ENCODE measurements at regions not wholly inside any gene's neighbourhood (a gene's known extent, or its start where the extent isn't known, plus 50 kb on each side); places are given as distances from the start of the nearest gene placed in this dataset.

DNA sequence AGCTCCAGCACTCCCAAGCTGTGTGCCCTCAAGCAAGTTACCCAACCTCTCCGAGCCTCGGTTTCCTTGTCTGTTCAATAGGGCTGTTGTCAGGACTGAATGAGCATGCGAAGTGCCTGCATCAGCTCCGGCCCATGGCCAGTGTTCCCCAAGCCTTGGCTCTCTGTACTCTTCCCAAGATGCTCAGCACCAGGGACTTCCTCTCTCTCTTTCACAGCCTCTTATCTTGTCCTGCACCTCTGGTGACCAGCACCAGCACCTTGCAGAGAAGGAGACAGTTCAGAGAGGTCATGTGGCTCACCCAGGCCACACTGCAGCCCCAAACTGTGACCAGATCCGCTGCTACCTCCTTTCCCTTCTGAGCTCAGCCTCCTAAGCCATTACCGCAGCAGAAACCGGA, 120.3 kb upstream of the ANO1 start:
- TF ChIP-seq, protein P1, sequence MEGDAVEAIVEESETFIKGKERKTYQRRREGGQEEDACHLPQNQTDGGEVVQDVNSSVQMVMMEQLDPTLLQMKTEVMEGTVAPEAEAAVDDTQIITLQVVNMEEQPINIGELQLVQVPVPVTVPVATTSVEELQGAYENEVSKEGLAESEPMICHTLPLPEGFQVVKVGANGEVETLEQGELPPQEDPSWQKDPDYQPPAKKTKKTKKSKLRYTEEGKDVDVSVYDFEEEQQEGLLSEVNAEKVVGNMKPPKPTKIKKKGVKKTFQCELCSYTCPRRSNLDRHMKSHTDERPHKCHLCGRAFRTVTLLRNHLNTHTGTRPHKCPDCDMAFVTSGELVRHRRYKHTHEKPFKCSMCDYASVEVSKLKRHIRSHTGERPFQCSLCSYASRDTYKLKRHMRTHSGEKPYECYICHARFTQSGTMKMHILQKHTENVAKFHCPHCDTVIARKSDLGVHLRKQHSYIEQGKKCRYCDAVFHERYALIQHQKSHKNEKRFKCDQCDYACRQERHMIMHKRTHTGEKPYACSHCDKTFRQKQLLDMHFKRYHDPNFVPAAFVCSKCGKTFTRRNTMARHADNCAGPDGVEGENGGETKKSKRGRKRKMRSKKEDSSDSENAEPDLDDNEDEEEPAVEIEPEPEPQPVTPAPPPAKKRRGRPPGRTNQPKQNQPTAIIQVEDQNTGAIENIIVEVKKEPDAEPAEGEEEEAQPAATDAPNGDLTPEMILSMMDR (IDR thresholded peaks at IDR 0.05), result no peak
- TF ChIP-seq POLR2AphosphoS5 (IDR thresholded peaks at IDR 0.05) (no peak), POLR2A (IDR thresholded peaks at IDR 0.05) (no peak), EP300 (IDR thresholded peaks at IDR 0.05; ENCODE audit: low read depth) (no peak)
